ENCODE measurements at regions not wholly inside any gene's neighbourhood (a gene's known extent, or its start where the extent isn't known, plus 50 kb on each side); places are given as distances from the start of the nearest gene placed in this dataset.
"Not testable (repeated sequence)": the region's sequence is repeated elsewhere in the genome, so short reads cannot be mapped to it uniquely, and the experiment has no call there.

DNA sequence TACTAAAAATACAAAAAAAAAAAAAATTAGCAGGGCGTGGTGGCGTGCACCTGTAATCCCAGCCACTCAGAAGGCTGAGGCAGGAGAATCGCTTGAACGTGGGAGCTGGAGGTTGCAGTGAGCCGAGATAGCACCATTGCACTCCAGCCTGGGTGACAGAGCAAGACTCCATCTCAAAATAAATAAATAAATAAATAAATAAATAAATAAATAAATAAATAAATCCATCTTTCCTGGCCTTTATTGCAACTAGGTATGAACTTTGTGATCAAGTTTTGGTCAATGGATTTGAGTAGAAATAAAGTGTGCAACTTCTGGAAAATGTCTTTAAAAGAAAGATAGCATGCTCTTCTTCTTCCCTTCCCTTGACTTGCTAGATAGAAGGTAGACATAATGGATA lies 69.6 kb upstream of the LRFN2 start:
- H3K27me3 ChIP-seq (replicated peaks in 1 of 4; ENCODE audit: control insufficient read depth in 3 of 4, extremely low read depth in 1 of 4, insufficient read depth in 3 of 4, low read length in 3 of 4); H3K9me3 ChIP-seq (ENCODE audit: insufficient read depth in 2 of 2, low read depth in 1 of 2, low read length in 1 of 2); H3K79me2 ChIP-seq (ENCODE audit: control insufficient read depth in 1 of 2, insufficient read depth in 2 of 2, low read length in 2 of 2); H3K4me1 ChIP-seq (replicated peaks in 1 of 4; ENCODE audit: control insufficient read depth in 3 of 4, insufficient read depth in 4 of 4, low read length in 3 of 4); H3K4me3 ChIP-seq (ENCODE audit: extremely low read depth in 1 of 4, insufficient read depth in 2 of 4, low read depth in 3 of 4, low read length in 4 of 4); H2BK5ac ChIP-seq (ENCODE audit: low read depth, low read length); H3K14ac ChIP-seq (ENCODE audit: insufficient read length); H2AK5ac ChIP-seq (ENCODE audit: low read depth, low read length); H2BK12ac ChIP-seq (ENCODE audit: low read depth, low read length); H4K91ac ChIP-seq (replicated peaks; ENCODE audit: insufficient read length, low read length); H4K5ac ChIP-seq (ENCODE audit: insufficient read length, low read depth, low read length); POLR2A ChIA-PET (ENCODE audit: partially characterized antibody); H2BK120ac ChIP-seq (replicated peaks; ENCODE audit: low read depth, low read length); H3K27ac ChIP-seq (ENCODE audit: low read depth, low read length); H3K36me3 ChIP-seq (ENCODE audit: control insufficient read depth in 2 of 4, insufficient read depth in 4 of 4, low read length in 3 of 4); H2BK15ac ChIP-seq (ENCODE audit: low read length); FAIRE-seq; H2AFZ ChIP-seq (ENCODE audit: low read length); H3K9ac ChIP-seq (replicated peaks in 1 of 4; ENCODE audit: extremely low read depth in 1 of 4, low read depth in 3 of 4, low read length in 3 of 4); H3K79me1 ChIP-seq (ENCODE audit: low read depth, low read length); H3K23me2 ChIP-seq (ENCODE audit: low read depth, low read length); H4K20me1 ChIP-seq (replicated peaks in 1 of 2; ENCODE audit: control insufficient read depth in 1 of 2, insufficient read depth in 2 of 2, low read length in 2 of 2); DNase-seq (ENCODE audit: low read depth in 1 of 2, low spot score in 2 of 2); H3K4me2 ChIP-seq (ENCODE audit: insufficient read depth in 1 of 2, low read depth in 2 of 2, low read length in 2 of 2); H3K4ac ChIP-seq (replicated peaks; ENCODE audit: insufficient read length, low read depth, low read length); H3K56ac ChIP-seq (replicated peaks; ENCODE audit: insufficient read length, low read depth, low read length); H2BK20ac ChIP-seq (ENCODE audit: low read length); H3K18ac ChIP-seq (ENCODE audit: extremely low read depth, low read length); H3K23ac ChIP-seq (ENCODE audit: insufficient read length); H4K8ac ChIP-seq (ENCODE audit: extremely low read depth, insufficient read depth, low read length): not testable (repeated sequence)
- WGBS, 2 experiments (ENCODE audit: extremely low coverage in 1 of 2, insufficient coverage in 1 of 2, insufficient read length in 1 of 2, insufficient replicate concordance in 2 of 2, low coverage in 1 of 2, low lambda C conversion rate in 2 of 2, missing lambda C conversion rate in 1 of 2) = 88% methylated on average over 5 of the region's 5 CpGs; no CpG with 5 or more reads in 1 of the 2 experiments
- CTCF ChIA-PET (ENCODE audit: partially characterized antibody) = interaction anchor here (1.9 kb wide), 1 partner anchor 10 kb away, joined by 4 read pairs; no protein-coding TSS in a partner anchor
